ENCODE measurements at regions not wholly inside any gene's neighbourhood (a gene's known extent, or its start where the extent isn't known, plus 50 kb on each side); places are given as distances from the start of the nearest gene placed in this dataset.

- TF ChIP-seq CTCF (IDR thresholded peaks at IDR 0.05; ENCODE audit: borderline replicate concordance, extremely low read depth, low read length, poor library complexity, severe bottlenecking) (no peak), EZH2 (IDR thresholded peaks at IDR 0.05; ENCODE audit: borderline replicate concordance, low read depth, low read length, severe bottlenecking) (no peak)
Measured at GRCh38 chr4:155572106-155572703, 94.4 kb upstream of the GUCY1A1 start.
